ENCODE measurements at regions not wholly inside any gene's neighbourhood (a gene's known extent, or its start where the extent isn't known, plus 50 kb on each side); places are given as distances from the start of the nearest gene placed in this dataset.
A peak's percentile ranks its signal among the peaks of the same experiment; 100 is the strongest.

- no peak for DNase-seq (ENCODE audit: low read depth in 1 of 2, low spot score in 1 of 2)
- H3K27me3 ChIP-seq: no peaks in the 10 kb centered on the region
- no peaks in the 10 kb centered on the region for H3K4me1 ChIP-seq (ENCODE audit: low read depth)
- H3K4me3 ChIP-seq: no peak overlapping the region
- no peaks in the 10 kb centered on the region for H3K36me3 ChIP-seq
- no peak for TF ChIP-seq CTCF (IDR thresholded peaks at IDR 0.05; ENCODE audit: low read depth, low read length)
- no peak overlapping the region for H3K27ac ChIP-seq
- H3K9me3 ChIP-seq (ENCODE audit: low read depth): no peaks in the 10 kb centered on the region
Measured at GRCh38 chr2:66782780-66783361, 347.9 kb downstream of the MEIS1 start.

- H3K9me3 ChIP-seq (ENCODE audit: low read depth): no peaks in the 10 kb centered on the region
- DNase-seq (ENCODE audit: low read depth in 1 of 2, low spot score in 1 of 2): no peak
Measured at GRCh38 chr2:66789741-66790140, 354.8 kb downstream of the MEIS1 start.

GRCh38 chr2:66790651-66791181 lies 355.8 kb downstream of the MEIS1 start:
- TF ChIP-seq CTCF (IDR thresholded peaks at IDR 0.05; ENCODE audit: low read depth, low read length): no peak
- no peaks in the 10 kb centered on the region for H3K9me3 ChIP-seq (ENCODE audit: low read depth)
- H3K4me1 ChIP-seq (ENCODE audit: low read depth): no peaks in the 10 kb centered on the region
- no peak overlapping the region for H3K4me3 ChIP-seq
- H3K27me3 ChIP-seq: no peaks in the 10 kb centered on the region
- H3K27ac ChIP-seq: no peak overlapping the region
- DNase-seq (ENCODE audit: low read depth in 1 of 2, low spot score in 1 of 2): peak; percentile 24 to 25
- H3K36me3 ChIP-seq: no peaks in the 10 kb centered on the region

More at GRCh38 chr2:66789741-66790140, 354.8 kb downstream of the MEIS1 start:
- Histone ChIP-seq H3K27ac (no peak overlapping the region), H3K27me3 (no peaks in the 10 kb centered on the region), H3K36me3 (no peaks in the 10 kb centered on the region), H3K4me1 (ENCODE audit: low read depth) (no peaks in the 10 kb centered on the region), H3K4me3 (no peak overlapping the region)
- no peak for TF ChIP-seq CTCF (IDR thresholded peaks at IDR 0.05; ENCODE audit: low read depth, low read length)

GRCh38 chr2:66794070-66794469 lies 359.1 kb downstream of the MEIS1 start:
- Histone ChIP-seq H3K27me3 (no peaks in the 10 kb centered on the region), H3K36me3 (no peaks in the 10 kb centered on the region), H3K4me1 (ENCODE audit: low read depth) (no peaks in the 10 kb centered on the region), H3K9me3 (ENCODE audit: low read depth) (no peaks in the 10 kb centered on the region), H3K4me3 (no peak overlapping the region), H3K27ac (no peak overlapping the region)
- no peak for TF ChIP-seq CTCF (IDR thresholded peaks at IDR 0.05; ENCODE audit: low read depth, low read length)
- peak in 1 of 2 donors; percentile 3 for DNase-seq (ENCODE audit: low read depth in 1 of 2, low spot score in 1 of 2)

GRCh38 chr2:66794551-66794950 lies 359.6 kb downstream of the MEIS1 start:
- Histone ChIP-seq H3K27me3 (no peaks in the 10 kb centered on the region), H3K27ac (no peak overlapping the region), H3K9me3 (ENCODE audit: low read depth) (no peaks in the 10 kb centered on the region), H3K36me3 (no peaks in the 10 kb centered on the region), H3K4me1 (ENCODE audit: low read depth) (no peaks in the 10 kb centered on the region), H3K4me3 (no peak overlapping the region)
- DNase-seq (ENCODE audit: low read depth in 1 of 2, low spot score in 1 of 2): no peak
- TF ChIP-seq CTCF (IDR thresholded peaks at IDR 0.05; ENCODE audit: low read depth, low read length): no peak

Measured in cardiac muscle cell (in vitro differentiated cells and primary cell).